BJ (cell line): ENCODE measurements at regions not wholly inside any gene's neighbourhood (a gene's known extent, or its start where the extent isn't known, plus 50 kb on each side); places are given as distances from the start of the nearest gene placed in this dataset.

ENCODE experiments used
- CTCF ChIA-PET: fragments of 350-600 bp; formaldehyde crosslinking; extraction: SDS; loops from one replicate; lab custom pipeline; 2021; ENCODE audit warnings: antibody characterized with exemption, inconsistent platforms; lab: Yijun Ruan, JAX
- POLR2A ChIA-PET: fragments of 300-600 bp; sonication (Branson Sonifier 250); formaldehyde crosslinking; extraction: SDS; loops from one replicate; lab custom pipeline; 2021; ENCODE audit warnings: antibody characterized with exemption; lab: Charles Lee
- DNase-seq: peaks from one replicate; pipeline ENCODE4 v3.0.0-alpha.2; 2011; ENCODE audit warnings: low read depth
- H3K27me3 ChIP-seq: 2 replicates; pipeline ENCODE4 v1.6.0; 2011; ENCODE audit warnings: low read length; ENCODE audit not compliant: control insufficient read depth, insufficient read depth
- H3K36me3 ChIP-seq: 2 replicates; pipeline ENCODE4 v1.5.1; 2011; ENCODE audit warnings: low read length; ENCODE audit not compliant: control insufficient read depth, insufficient read depth
- H3K4me3 ChIP-seq: 2 replicates; pipeline ENCODE4 v1.5.1; 2011; ENCODE audit warnings: low read depth, mild to moderate bottlenecking, control low read depth, low read length
- TF ChIP-seq, protein P1 (sequence below): IDR thresholded peaks from 2 replicates; pipeline ENCODE4 v1.5.1; 2011; ENCODE audit warnings: low read depth, mild to moderate bottlenecking, control low read depth, inconsistent platforms, low read length, moderate library complexity; ENCODE audit not compliant: insufficient read depth

DNA sequence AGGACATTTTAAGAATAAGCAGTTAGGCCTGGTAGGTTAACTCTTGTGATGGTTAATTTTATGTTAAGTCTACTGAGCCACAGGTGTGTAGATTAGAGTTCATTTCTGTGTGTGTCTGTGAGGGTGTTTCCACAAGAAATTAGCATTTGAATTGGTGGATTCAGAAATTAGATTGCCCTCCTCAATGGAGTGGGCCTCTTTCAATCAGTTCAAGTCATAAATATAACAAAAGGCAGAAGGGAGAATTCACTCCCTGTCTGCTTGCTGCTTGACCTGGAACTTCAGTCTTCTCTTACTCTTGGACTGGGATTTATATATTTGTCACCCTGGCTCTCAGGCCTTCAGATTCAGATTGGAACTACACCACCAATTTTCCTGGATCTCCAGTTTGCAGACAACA lies 55.3 kb upstream of the POM121L12 start:
- no peak overlapping the region for H3K4me3 ChIP-seq
- no peaks in the 10 kb centered on the region for H3K36me3 ChIP-seq
- DNase-seq: no peak
- no peaks in the 10 kb centered on the region for H3K27me3 ChIP-seq
- TF ChIP-seq, protein P1, sequence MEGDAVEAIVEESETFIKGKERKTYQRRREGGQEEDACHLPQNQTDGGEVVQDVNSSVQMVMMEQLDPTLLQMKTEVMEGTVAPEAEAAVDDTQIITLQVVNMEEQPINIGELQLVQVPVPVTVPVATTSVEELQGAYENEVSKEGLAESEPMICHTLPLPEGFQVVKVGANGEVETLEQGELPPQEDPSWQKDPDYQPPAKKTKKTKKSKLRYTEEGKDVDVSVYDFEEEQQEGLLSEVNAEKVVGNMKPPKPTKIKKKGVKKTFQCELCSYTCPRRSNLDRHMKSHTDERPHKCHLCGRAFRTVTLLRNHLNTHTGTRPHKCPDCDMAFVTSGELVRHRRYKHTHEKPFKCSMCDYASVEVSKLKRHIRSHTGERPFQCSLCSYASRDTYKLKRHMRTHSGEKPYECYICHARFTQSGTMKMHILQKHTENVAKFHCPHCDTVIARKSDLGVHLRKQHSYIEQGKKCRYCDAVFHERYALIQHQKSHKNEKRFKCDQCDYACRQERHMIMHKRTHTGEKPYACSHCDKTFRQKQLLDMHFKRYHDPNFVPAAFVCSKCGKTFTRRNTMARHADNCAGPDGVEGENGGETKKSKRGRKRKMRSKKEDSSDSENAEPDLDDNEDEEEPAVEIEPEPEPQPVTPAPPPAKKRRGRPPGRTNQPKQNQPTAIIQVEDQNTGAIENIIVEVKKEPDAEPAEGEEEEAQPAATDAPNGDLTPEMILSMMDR: no peak
- CTCF ChIA-PET: no interaction called here
- POLR2A ChIA-PET: no interaction called here

DNA sequence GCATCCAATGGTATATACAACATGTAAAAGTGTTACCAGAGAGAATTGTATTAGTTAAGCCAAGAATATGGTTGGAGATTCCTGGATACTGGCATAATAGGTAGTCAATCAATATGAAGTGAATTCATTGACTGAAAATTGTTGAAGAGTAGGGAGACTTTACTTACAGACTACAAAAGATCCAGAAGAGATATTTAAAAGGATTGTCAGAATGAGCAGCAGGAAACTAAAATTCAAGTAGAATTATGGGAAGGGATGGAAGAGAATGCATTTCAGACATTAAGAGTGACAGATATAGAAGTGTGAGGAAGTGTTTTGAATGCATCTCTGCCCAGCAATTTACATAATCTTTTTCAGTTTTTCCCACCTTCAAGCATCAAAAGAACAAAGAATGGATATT lies 62.3 kb upstream of the POM121L12 start:
- H3K27me3 ChIP-seq: no peaks in the 10 kb centered on the region
- TF ChIP-seq, protein P1: no peak
- POLR2A ChIA-PET: no interaction called here
- CTCF ChIA-PET: no interaction called here
- no peak for DNase-seq
- no peak overlapping the region for H3K4me3 ChIP-seq
- H3K36me3 ChIP-seq: no peaks in the 10 kb centered on the region

DNA sequence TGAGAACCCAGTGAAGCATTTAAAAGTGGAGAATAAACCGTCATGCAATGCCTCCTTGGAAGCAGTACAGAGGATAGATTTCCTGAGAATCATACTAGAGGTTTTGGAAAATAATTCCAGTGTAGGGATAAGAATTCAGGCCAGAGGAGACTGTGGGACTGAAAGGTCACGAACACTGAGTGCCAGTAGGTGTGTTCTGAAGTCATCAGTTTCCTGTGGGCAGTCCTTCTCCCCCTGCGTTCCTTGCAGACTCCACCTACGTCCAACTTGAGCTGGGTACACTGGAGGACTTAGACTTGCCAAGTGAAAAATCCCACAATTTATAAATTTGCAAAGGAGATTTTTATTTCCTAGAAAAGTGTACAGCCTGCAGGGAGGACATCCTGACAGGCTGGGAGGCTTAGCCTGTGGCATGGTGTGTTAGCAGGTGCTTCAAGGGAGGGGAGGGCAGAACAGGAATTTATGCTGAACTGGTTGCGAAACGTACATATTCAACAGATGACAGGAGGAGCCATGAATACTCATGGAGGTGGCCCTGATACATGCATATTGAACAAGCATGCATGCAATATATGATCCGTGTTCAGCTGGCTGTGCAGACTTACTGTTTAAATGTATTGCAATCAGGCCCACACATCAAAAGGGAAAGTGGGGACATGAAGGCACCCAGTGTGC lies 72.9 kb upstream of the POM121L12 start:
- TF ChIP-seq, protein P1: no peak
- no peak overlapping the region for H3K4me3 ChIP-seq
- ChIA-PET POLR2A (no interaction called here), CTCF (no interaction called here)
- no peaks in the 10 kb centered on the region for H3K36me3 ChIP-seq
- no peaks in the 10 kb centered on the region for H3K27me3 ChIP-seq
- DNase-seq: no peak

DNA sequence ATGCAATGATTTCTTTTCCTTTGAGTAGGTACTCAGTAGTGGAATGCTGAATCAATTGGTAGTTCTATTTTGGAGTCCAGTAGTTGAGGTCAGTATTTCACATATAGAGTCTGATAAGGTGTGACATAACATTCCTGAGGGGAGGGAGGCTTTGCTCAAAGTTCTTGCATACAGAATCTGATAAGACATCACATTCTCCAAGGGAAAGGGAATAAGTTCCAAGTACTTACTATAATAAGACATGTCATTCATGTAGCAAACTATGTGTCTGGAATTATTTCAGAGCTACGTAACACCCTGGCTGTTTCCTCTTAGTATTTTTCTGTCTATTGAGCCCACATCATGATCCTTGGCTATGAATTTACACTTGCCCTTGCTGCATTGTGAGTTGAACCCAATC lies 74.3 kb upstream of the POM121L12 start:
- no peaks in the 10 kb centered on the region for H3K36me3 ChIP-seq
- TF ChIP-seq, protein P1: no peak
- no peak for DNase-seq
- ChIA-PET CTCF (no interaction called here), POLR2A (no interaction called here)
- H3K4me3 ChIP-seq: no peak overlapping the region
- H3K27me3 ChIP-seq: no peaks in the 10 kb centered on the region

DNA sequence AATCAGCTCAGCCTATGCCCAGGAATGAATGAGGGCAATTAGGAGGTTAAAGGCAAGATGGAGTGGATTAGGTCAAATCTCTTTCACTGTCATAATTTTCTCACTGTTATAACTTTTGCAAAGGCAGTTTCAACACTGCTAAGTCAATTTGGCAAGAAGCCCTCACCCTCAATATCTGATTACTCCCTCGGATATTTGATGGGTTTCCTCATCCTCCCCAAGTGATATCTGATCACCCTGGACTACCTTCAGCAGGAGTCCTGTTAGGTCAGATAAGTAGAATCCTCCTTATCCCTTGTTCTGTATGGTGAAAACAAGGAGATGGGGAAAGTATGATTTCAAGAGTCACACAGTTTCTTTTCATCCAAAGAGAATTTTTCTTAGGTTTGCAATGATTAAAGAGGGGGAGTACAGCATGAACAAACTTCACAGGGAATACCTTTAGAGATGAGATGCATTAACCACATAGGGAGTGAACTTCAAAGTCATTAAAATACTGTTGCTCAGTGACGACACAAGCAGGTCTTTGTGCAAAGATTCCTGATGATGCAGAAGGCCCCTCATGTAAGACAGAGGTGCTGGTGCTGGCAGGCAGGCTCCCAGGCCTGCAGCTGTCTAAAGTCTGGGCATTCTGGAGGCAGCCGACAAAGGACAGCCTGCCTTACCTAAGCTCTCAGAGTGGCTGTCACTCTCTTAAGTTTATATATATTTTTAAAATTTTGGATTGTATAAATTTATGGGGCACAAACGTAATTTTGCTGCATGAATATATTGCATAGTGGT lies 75.4 kb upstream of the POM121L12 start:
- Histone ChIP-seq H3K36me3 (no peaks in the 10 kb centered on the region), H3K4me3 (no peak overlapping the region), H3K27me3 (no peaks in the 10 kb centered on the region)
- TF ChIP-seq, protein P1: no peak
- DNase-seq: no peak
- POLR2A ChIA-PET: no interaction called here
- CTCF ChIA-PET: interaction anchor here (0.7 kb wide), 1 partner anchor 16 kb away, joined by 5 read pairs; no protein-coding TSS in a partner anchor
